HepG2 (cell line): ENCODE measurements at regions not wholly inside any gene's neighbourhood (a gene's known extent, or its start where the extent isn't known, plus 50 kb on each side); places are given as distances from the start of the nearest gene placed in this dataset.
"Not testable (repeated sequence)": the region's sequence is repeated elsewhere in the genome, so short reads cannot be mapped to it uniquely, and the experiment has no call there.

Experiments
- ATAC-seq: fragments of 200-7000 bp; cut with Tn5 transposase; 3 replicates; pipeline ENCODE4 v1.9.1; 2020; ENCODE audit warnings: mild to moderate bottlenecking, moderate library complexity
- BruUV-seq: library from RNA; stranded (reverse); fragments of 400-500 nt; replicated peaks from 2 replicates; lab custom pipeline; 2021; lab: Mats Ljungman, UMichigan
- CTCF ChIA-PET: fragments of 300-600 bp; formaldehyde crosslinking; extraction: SDS; loops from one replicate; lab custom pipeline; 2021; ENCODE audit warnings: low total read pairs, inconsistent platforms, low intra/inter-chr PET ratio; lab: Yijun Ruan, JAX
- POLR2A ChIA-PET: fragments of 350-600 bp; sonication (Branson Sonifier 250); formaldehyde crosslinking; loops from one replicate; lab custom pipeline; 2020; ENCODE audit warnings: antibody characterized with exemption, inconsistent platforms; lab: Yijun Ruan, JAX
- DNase-seq: peaks from one replicate; pipeline ENCODE4 v3.0.0-alpha.2; 2015; ENCODE audit warnings: low spot score
- FAIRE-seq: peaks from 3 replicates; lab custom pipeline; 2011; peaks lifted over from hg19 to GRCh38; lab: Jason Lieb, UNC
- H2AFZ ChIP-seq: one replicate; pipeline ENCODE4 v1.6.1; 2011; ENCODE audit warnings: low read length, inconsistent platforms
- H3K27ac ChIP-seq: fragments of 300-600 bp; 3 replicates; pipeline ENCODE4 v1.8.0; 2011; ENCODE audit warnings: mixed run types, mild to moderate bottlenecking, mixed read lengths, low read length, inconsistent platforms; ENCODE audit not compliant: insufficient read depth; ENCODE audit errors: extremely low read length
- H3K27me3 ChIP-seq, 2 experiments: fragments of 200-600 bp in 1 of 2; 2 replicates in 1 of 2; 3 replicates in 1 of 2; pipeline versions ENCODE4 v1.6.0 to v1.8.0; 2011; ENCODE audit warnings: low read length in 2 of 2, mild to moderate bottlenecking in 2 of 2, moderate library complexity in 2 of 2, inconsistent platforms in 1 of 2; ENCODE audit not compliant: insufficient read depth in 2 of 2, control insufficient read depth in 1 of 2
- H3K36me3 ChIP-seq, 2 experiments: fragments of 200-600 bp in 1 of 2; replicated peaks in 1 of 2; 2 replicates in 1 of 2; 3 replicates in 1 of 2; pipeline versions ENCODE4 v1.5.1 to v1.8.0; 2011; ENCODE audit warnings: low read length in 2 of 2, inconsistent platforms in 1 of 2; ENCODE audit not compliant: insufficient read depth in 2 of 2, control insufficient read depth in 1 of 2
- H3K4me1 ChIP-seq: 2 replicates; pipeline ENCODE4 v1.5.1; 2012; ENCODE audit warnings: low read length, inconsistent platforms; ENCODE audit not compliant: insufficient read depth
- H3K4me2 ChIP-seq: 2 replicates; pipeline ENCODE4 v1.6.0; 2011; ENCODE audit warnings: low read depth, low read length, inconsistent platforms
- H3K4me3 ChIP-seq, 3 experiments: fragments of 200-600 bp in 1 of 3; sonication (generic), shearing (Covaris generic) in 1 of 3; replicated peaks in 1 of 3; 2 replicates each; pipeline ENCODE4 v1.5.1; 2011 to 2016; ENCODE audit warnings: low read length in 3 of 3, inconsistent platforms in 2 of 3, low read depth in 2 of 3, mild to moderate bottlenecking in 2 of 3, control low read depth in 1 of 3, mixed read lengths in 1 of 3; ENCODE audit not compliant: insufficient read depth in 1 of 3
- H3K79me2 ChIP-seq: one replicate; pipeline ENCODE4 v1.6.1; 2011; ENCODE audit warnings: low read length, inconsistent platforms; ENCODE audit not compliant: insufficient read depth
- H3K9ac ChIP-seq: 2 replicates; pipeline ENCODE4 v1.6.0; 2011; ENCODE audit warnings: mild to moderate bottlenecking, low read depth, low read length, inconsistent platforms; ENCODE audit not compliant: insufficient read depth
- H3K9me3 ChIP-seq: 2 replicates; pipeline ENCODE4 v1.5.1; 2012; ENCODE audit warnings: mild to moderate bottlenecking, low read length
- H4K20me1 ChIP-seq: 2 replicates; pipeline ENCODE4 v1.6.0; 2011; ENCODE audit warnings: inconsistent platforms, mild to moderate bottlenecking, low read length, moderate library complexity; ENCODE audit not compliant: insufficient read depth
- CBFB ChIP-seq: sonication (generic); formaldehyde crosslinking; IDR thresholded peaks from 2 replicates; pipeline ENCODE4 v1.4.0; 2020; ENCODE audit warnings: missing genetic modification reagents
- CEBPB ChIP-seq: IDR thresholded peaks from 2 replicates; pipeline ENCODE4 v1.6.1; 2011; ENCODE audit warnings: low read depth, low read length, improper control_type of control experiment, borderline replicate concordance
- DMAP1 ChIP-seq: IDR thresholded peaks from 2 replicates; pipeline ENCODE4 v1.6.1; 2016
- GFI1 ChIP-seq: sonication (generic); formaldehyde crosslinking; IDR thresholded peaks from 2 replicates; pipeline ENCODE4 v1.5.0; 2020; ENCODE audit warnings: missing genetic modification reagents, mild to moderate bottlenecking, borderline replicate concordance
- HMG20A ChIP-seq: IDR thresholded peaks from 2 replicates; pipeline ENCODE4 v1.6.1; 2016; ENCODE audit warnings: borderline replicate concordance
- KLF15 ChIP-seq: sonication (generic); formaldehyde crosslinking; IDR thresholded peaks from 2 replicates; pipeline ENCODE4 v1.8.1; 2023; ENCODE audit warnings: borderline replicate concordance, mild to moderate bottlenecking, inconsistent platforms, missing genetic modification reagents, mixed read lengths
- ZNF619 ChIP-seq: sonication (generic); formaldehyde crosslinking; IDR thresholded peaks from 2 replicates; pipeline ENCODE4 v1.4.0; 2020; ENCODE audit warnings: mild to moderate bottlenecking, missing genetic modification reagents
- WGBS: methylation state at CpG from one replicate; pipeline ENCODE4 v1.1.6; 2017; ENCODE audit warnings: low lambda C conversion rate; 5-methylcytosine and 5-hydroxymethylcytosine counted together
- in situ Hi-C: cut with HindIII; loops from 2 replicates; pipeline ENCODE4 v1.10.0; 2017; ENCODE audit warnings: low pct_unique_long_range_greater_than_20kb; ENCODE audit not compliant: extremely low pct_ligation_motif_present
- intact Hi-C: fragments of 100-400 bp; cut with micrococcal nuclease; formaldehyde crosslinking; loops from one replicate; pipeline ENCODE4 v1.10.0; 2022; ENCODE audit not compliant: unreplicated experiment

DNA sequence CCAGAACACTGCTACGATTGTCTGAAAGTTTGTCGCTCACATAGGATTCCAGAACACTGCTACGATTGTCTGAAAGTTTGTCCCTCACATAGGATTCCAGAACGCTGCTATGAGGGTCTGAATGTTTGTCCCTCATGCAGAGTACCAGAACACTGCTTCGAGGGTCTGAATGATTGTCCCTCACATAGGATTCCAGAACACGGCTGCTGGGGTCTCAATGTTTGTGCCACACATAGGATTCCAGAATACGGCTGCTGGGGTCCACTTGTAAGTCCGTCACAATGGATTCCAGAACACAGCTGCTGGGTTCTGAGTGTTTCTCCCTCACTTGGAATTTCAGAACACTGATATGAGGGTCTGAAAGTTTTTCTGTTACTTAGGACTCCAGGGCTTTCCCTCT, 203.3 kb downstream of the FOXD4L6 start:
- no peak overlapping the region for H3K4me3 ChIP-seq
- no peak for FAIRE-seq

DNA sequence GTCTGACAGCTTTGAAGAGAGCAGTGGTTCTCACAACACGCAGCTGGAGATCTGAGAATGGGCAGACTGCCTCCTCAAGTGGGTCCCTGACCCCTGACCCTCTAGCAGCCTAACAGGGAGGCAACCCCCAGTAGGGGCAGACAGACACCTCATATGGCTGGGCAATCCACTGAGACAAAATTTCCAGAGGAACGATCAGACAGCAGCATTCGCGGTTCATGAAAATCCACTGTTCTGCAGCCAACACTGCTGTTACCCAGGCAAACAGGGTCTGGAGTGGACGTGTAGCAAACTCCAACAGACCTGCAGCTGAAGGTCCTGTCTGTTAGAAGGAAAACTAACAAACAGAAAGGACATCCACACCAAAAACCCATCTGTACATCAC, 212.1 kb downstream of the FOXD4L6 start:
- intact Hi-C loops, H3K79me2 ChIP-seq, POLR2A ChIA-PET, H3K27ac ChIP-seq, H3K4me3 ChIP-seq, in situ Hi-C loops, H4K20me1 ChIP-seq, H2AFZ ChIP-seq, H3K36me3 ChIP-seq, H3K27me3 ChIP-seq, CTCF ChIA-PET, ATAC-seq, BruUV-seq, H3K9ac ChIP-seq, DNase-seq, FAIRE-seq: not testable (repeated sequence)
- peaks cover 11% of the 10 kb centered on the region; the same call in 1 of the 2 replicates for H3K4me1 ChIP-seq
- 0 out of 2 replicates have a peak overlapping the region, but pooled peaks have one; percentile 11 for H3K4me2 ChIP-seq
- peaks cover 36% of the 10 kb centered on the region; the same call in 1 of the 2 replicates for H3K9me3 ChIP-seq
- WGBS = 53% methylated on average over 5 of the region's 5 CpGs

More for the DNA sequence above, 203.3 kb downstream of the FOXD4L6 start:
- DNase-seq (no peak), ATAC-seq (no peak)
- Histone ChIP-seq H2AFZ (no peak overlapping the region), H3K9ac (no peak overlapping the region), H3K4me1 (no peaks in the 10 kb centered on the region), H3K79me2 (no peaks in the 10 kb centered on the region), H3K9me3 (peaks cover 6% of the 10 kb centered on the region; the same call in 1 of the 2 replicates), H3K27ac (no peak overlapping the region), H3K4me2 (no peak overlapping the region), H3K36me3 (no peaks in the 10 kb centered on the region), H4K20me1 (no peaks in the 10 kb centered on the region), H3K27me3 (no peaks in the 10 kb centered on the region; a peak in 1 of 5 replicates)
- 17% methylated on average over 8 of the region's 8 CpGs for WGBS
- intact Hi-C loops (no loop called here), in situ Hi-C loops (no loop called here)
- POLR2A ChIA-PET = no interaction called here
- no TSS peak for BruUV-seq
- TF ChIP-seq ZNF619 (CRISPR knock-in tag) (no peak), DMAP1 (no peak), GFI1 (no peak), CEBPB (no peak), KLF15 (CRISPR knock-in tag) (no peak), CBFB (CRISPR knock-in tag) (no peak), HMG20A (CRISPR knock-in tag) (no peak)
- CTCF ChIA-PET = no interaction called here
